MM.1S (cell line): ENCODE measurements at regions not wholly inside any gene's neighbourhood (a gene's known extent, or its start where the extent isn't known, plus 50 kb on each side); places are given as distances from the start of the nearest gene placed in this dataset.

Source experiments
- DNase-seq: peaks from one replicate; pipeline ENCODE4 v3.0.0-alpha.2; 2015
- H2AFZ ChIP-seq: fragments of 300-600 bp; sonication (generic); 2 replicates; pipeline ENCODE4 v1.6.0; 2016; ENCODE audit warnings: antibody characterized with exemption, low read length
- H3F3A ChIP-seq: fragments of 300-600 bp; sonication (generic); 2 replicates; pipeline ENCODE4 v1.6.1; 2016; ENCODE audit warnings: mild to moderate bottlenecking, antibody characterized with exemption, low read length, moderate library complexity, mixed read lengths; ENCODE audit not compliant: insufficient read depth
- H3K27ac ChIP-seq: fragments of 300-600 bp; sonication (generic); 2 replicates; pipeline ENCODE4 v1.5.1; 2016; ENCODE audit warnings: mild to moderate bottlenecking, low read length
- H3K27me3 ChIP-seq: fragments of 300-600 bp; sonication (generic); replicated peaks from 2 replicates; pipeline ENCODE4 v1.6.0; 2016; ENCODE audit warnings: low read length; ENCODE audit not compliant: insufficient read depth
- H3K36me3 ChIP-seq: fragments of 300-600 bp; sonication (generic); replicated peaks from 2 replicates; pipeline ENCODE4 v1.6.1; 2016; ENCODE audit warnings: mild to moderate bottlenecking, low read length, mixed read lengths; ENCODE audit not compliant: insufficient read depth
- H3K4me1 ChIP-seq: fragments of 300-600 bp; sonication (generic); 2 replicates; pipeline ENCODE4 v1.6.1; 2016; ENCODE audit warnings: low read length, mixed read lengths
- H3K4me2 ChIP-seq: fragments of 300-600 bp; sonication (generic); 2 replicates; pipeline ENCODE4 v1.6.0; 2016; ENCODE audit warnings: low read depth, low read length
- H3K4me3 ChIP-seq: fragments of 300-600 bp; sonication (generic); 2 replicates; pipeline ENCODE4 v1.5.1; 2016; ENCODE audit warnings: low read length, mixed read lengths
- H3K79me2 ChIP-seq: fragments of 300-600 bp; sonication (generic); 2 replicates; pipeline ENCODE4 v1.6.1; 2016; ENCODE audit warnings: mixed run types, low read length, mixed read lengths
- H3K9ac ChIP-seq: fragments of 300-600 bp; sonication (generic); 2 replicates; pipeline ENCODE4 v1.6.1; 2016; ENCODE audit warnings: low read length, mixed read lengths
- H3K9me2 ChIP-seq: fragments of 300-600 bp; sonication (generic); replicated peaks from 2 replicates; pipeline ENCODE4 v1.6.1; 2016; ENCODE audit warnings: mild to moderate bottlenecking, low read length, mixed read lengths; ENCODE audit not compliant: insufficient read depth
- H3K9me3 ChIP-seq: fragments of 300-600 bp; sonication (generic); replicated peaks from 2 replicates; pipeline ENCODE4 v1.6.1; 2016; ENCODE audit warnings: mild to moderate bottlenecking, low read length, mixed read lengths; ENCODE audit not compliant: insufficient read depth
- H4K20me1 ChIP-seq: fragments of 300-600 bp; sonication (generic); 2 replicates; pipeline ENCODE4 v1.6.1; 2016; ENCODE audit warnings: mild to moderate bottlenecking, low read length, moderate library complexity, mixed read lengths; ENCODE audit not compliant: insufficient read depth
- EZH2 ChIP-seq: fragments of 300-600 bp; sonication (generic); optimal IDR thresholded peaks from 2 replicates; pipeline ENCODE3; 2017; ENCODE audit warnings: low read depth, mild to moderate bottlenecking, antibody characterized with exemption, low read length, mixed read lengths
- EZH2phosphoT487 ChIP-seq: fragments of 300-600 bp; sonication (generic); IDR thresholded peaks from 2 replicates; pipeline ENCODE4 v1.6.1; 2018; ENCODE audit warnings: antibody characterized with exemption, low read length
- TF ChIP-seq, protein P1 (sequence below): fragments of 300-600 bp; sonication (generic); IDR thresholded peaks from 2 replicates; pipeline ENCODE4 v1.5.1; 2016; ENCODE audit warnings: antibody characterized with exemption, low read length, mixed read lengths

DNA sequence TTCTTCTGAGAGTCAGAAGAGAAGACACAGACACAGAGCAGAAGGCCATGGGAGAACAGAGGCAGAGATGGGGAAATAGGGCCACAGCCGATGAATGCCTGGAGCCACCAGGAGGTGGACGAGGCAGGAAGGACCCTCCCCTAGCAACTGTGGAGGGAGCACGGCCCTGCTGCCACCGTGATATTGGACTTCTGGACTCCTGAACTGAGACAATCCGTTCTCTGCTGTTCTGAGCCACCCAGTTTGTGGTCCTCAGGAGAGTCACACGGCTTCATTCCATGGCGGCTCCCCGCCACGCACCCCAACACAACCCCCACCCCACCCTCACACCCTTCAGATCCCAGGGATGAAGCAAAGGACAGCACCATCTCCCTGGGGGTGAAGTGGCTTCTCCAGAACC is 338.1 kb downstream of the CTTN start:
- H3K9me2 ChIP-seq: no peaks in the 10 kb centered on the region
- no peaks in the 10 kb centered on the region for H3K9me3 ChIP-seq
- H3K27ac ChIP-seq: no peak overlapping the region
- H3K4me2 ChIP-seq: no peak overlapping the region
- no peaks in the 10 kb centered on the region for H4K20me1 ChIP-seq
- no peaks in the 10 kb centered on the region for H3K79me2 ChIP-seq
- H3K4me1 ChIP-seq: no peaks in the 10 kb centered on the region
- H3F3A ChIP-seq: no peaks in the 10 kb centered on the region
- no peak overlapping the region for H3K4me3 ChIP-seq
- no peaks in the 10 kb centered on the region for H3K36me3 ChIP-seq
- H3K9ac ChIP-seq: no peak overlapping the region
- no peak overlapping the region for H2AFZ ChIP-seq
- no peak for TF ChIP-seq EZH2
- no peak for TF ChIP-seq EZH2phosphoT487
- TF ChIP-seq, protein P1, sequence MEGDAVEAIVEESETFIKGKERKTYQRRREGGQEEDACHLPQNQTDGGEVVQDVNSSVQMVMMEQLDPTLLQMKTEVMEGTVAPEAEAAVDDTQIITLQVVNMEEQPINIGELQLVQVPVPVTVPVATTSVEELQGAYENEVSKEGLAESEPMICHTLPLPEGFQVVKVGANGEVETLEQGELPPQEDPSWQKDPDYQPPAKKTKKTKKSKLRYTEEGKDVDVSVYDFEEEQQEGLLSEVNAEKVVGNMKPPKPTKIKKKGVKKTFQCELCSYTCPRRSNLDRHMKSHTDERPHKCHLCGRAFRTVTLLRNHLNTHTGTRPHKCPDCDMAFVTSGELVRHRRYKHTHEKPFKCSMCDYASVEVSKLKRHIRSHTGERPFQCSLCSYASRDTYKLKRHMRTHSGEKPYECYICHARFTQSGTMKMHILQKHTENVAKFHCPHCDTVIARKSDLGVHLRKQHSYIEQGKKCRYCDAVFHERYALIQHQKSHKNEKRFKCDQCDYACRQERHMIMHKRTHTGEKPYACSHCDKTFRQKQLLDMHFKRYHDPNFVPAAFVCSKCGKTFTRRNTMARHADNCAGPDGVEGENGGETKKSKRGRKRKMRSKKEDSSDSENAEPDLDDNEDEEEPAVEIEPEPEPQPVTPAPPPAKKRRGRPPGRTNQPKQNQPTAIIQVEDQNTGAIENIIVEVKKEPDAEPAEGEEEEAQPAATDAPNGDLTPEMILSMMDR: no peak
- H3K27me3 ChIP-seq: peaks cover 94% of the 10 kb centered on the region
- no peak for DNase-seq

DNA sequence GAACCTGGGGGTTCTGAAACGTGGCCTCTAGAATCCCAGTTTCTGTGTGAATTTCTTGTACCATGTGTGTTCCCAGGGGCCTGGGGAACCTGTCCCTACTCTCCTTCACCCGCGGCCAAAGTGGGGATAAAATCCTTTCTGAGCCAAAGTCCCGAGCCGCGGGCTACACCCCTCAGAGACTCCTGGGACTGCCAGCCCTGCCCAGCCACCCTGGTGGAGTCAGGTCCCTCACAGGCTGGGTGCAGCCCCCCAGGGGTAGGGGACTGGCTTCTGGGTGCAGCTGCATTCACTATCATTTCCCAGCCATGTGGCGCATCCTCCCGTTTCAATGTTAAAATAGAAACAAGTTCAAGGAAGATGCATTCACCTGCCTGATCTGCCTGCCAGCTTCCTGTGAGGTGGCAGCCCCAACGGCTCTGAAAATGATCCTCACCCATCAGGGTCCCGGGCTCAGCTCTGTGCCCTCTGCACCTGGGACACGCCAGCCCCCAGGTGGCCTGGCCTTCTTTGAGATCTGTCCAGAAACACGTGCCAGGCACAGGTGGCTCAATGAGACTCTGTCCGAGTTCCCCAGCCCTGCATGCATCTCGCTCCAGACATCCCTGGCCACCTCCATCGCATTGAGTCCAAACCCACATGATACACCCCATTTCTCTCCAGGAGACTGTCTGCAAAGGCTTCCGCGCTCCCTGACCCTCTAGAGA is 338.8 kb downstream of the CTTN start:
- Histone ChIP-seq H3K9ac (no peak overlapping the region), H2AFZ (no peak overlapping the region), H3K27ac (no peak overlapping the region), H3K79me2 (no peaks in the 10 kb centered on the region), H3K27me3 (peaks cover 91% of the 10 kb centered on the region), H3K4me2 (no peak overlapping the region), H3K9me2 (no peaks in the 10 kb centered on the region), H3K4me1 (no peaks in the 10 kb centered on the region), H4K20me1 (no peaks in the 10 kb centered on the region), H3K36me3 (no peaks in the 10 kb centered on the region), H3K9me3 (no peaks in the 10 kb centered on the region), H3F3A (no peaks in the 10 kb centered on the region), H3K4me3 (no peak overlapping the region)
- no peak for DNase-seq
- no peak for TF ChIP-seq EZH2
- no peak for TF ChIP-seq EZH2phosphoT487
- TF ChIP-seq, protein P1: no peak

DNA sequence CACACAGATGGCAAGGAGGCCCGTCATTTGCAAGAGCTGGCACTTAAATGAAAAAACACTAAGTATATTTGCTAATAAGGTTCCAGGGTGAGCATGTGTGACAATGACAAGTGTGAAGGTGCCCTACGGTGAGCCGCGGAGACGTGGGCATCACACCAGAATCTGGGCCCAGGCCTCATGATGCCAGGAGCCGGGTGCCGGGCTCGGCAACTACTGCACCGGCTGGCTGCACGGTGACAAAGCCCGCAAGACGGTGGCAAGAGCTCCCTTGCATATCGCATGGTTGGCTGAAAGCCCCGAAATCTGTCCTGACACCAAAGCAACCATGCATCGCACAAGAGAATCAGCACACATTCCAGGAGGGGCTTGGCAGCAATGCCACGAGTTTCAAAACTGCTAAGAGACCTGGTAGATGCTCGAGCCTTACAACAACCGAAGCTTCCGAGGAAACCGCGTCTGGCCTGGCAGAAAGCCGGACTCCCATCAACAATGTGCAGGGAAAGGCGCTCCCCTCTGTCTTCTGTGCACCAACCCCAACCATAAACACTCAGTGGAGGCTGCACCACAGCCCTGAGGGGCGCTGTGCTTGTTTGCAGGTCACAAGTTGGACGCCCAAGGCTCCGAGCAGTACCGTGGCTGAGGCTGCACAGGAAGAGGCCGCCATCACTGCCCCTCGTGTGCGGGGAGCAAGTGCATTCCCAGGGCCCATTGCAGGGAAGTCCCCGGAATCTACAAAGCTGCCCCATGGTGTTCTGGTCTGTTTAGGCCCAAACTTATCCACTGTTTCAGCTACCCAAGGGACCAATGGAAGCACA is 339.7 kb downstream of the CTTN start:
- Histone ChIP-seq H3K9me2 (no peaks in the 10 kb centered on the region), H2AFZ (no peak overlapping the region), H3K79me2 (no peaks in the 10 kb centered on the region), H3K9ac (no peak overlapping the region), H3K4me3 (no peak overlapping the region), H4K20me1 (no peaks in the 10 kb centered on the region), H3K4me1 (no peaks in the 10 kb centered on the region), H3K27me3 (peaks cover 91% of the 10 kb centered on the region), H3K36me3 (no peaks in the 10 kb centered on the region), H3K9me3 (no peaks in the 10 kb centered on the region), H3F3A (no peaks in the 10 kb centered on the region), H3K27ac (no peak overlapping the region), H3K4me2 (no peak overlapping the region)
- DNase-seq: no peak
- TF ChIP-seq EZH2phosphoT487: 0 out of 2 replicates have a peak, but pooled peaks have one; percentile 34
- TF ChIP-seq, protein P1: no peak
